Mucosa of descending colon (tissue), 3 donors: ENCODE measurements at regions not wholly inside any gene's neighbourhood (a gene's known extent, or its start where the extent isn't known, plus 50 kb on each side); places are given as distances from the start of the nearest gene placed in this dataset.
A peak's percentile ranks its signal among the peaks of the same experiment; 100 is the strongest.
"Not testable (repeated sequence)": the region's sequence is repeated elsewhere in the genome, so short reads cannot be mapped to it uniquely, and the experiment has no call there.

Experiments
- ATAC-seq: fragments of 200-7000 bp; cut with Tn5 transposase; one replicate; pipeline ENCODE4 v1.9.1; 2020; ENCODE audit warnings: mild to moderate bottlenecking, moderate library complexity
- DNase-seq, 3 donors: peaks; one replicate each; pipeline ENCODE4 v3.0.0-alpha.2; 2020
- H3K36me3 ChIP-seq: fragments of 200-600 bp; one replicate; pipeline ENCODE4 v1.8.0; 2021; ENCODE audit warnings: low read depth, mild to moderate bottlenecking
- H3K4me1 ChIP-seq: fragments of 200-600 bp; one replicate; pipeline ENCODE4 v1.8.0; 2021; ENCODE audit warnings: low read depth, mild to moderate bottlenecking
- H3K4me3 ChIP-seq: fragments of 200-600 bp; one replicate; pipeline ENCODE4 v1.8.0; 2021; ENCODE audit warnings: mild to moderate bottlenecking
- H3K9me3 ChIP-seq: fragments of 200-600 bp; one replicate; pipeline ENCODE4 v1.8.0; 2021; ENCODE audit warnings: mild to moderate bottlenecking
- CTCF ChIP-seq: fragments of 200-600 bp; IDR thresholded peaks from one replicate; pipeline ENCODE4 v1.8.0; 2022; ENCODE audit warnings: antibody characterized with exemption, mild to moderate bottlenecking
- intact Hi-C, 2 donors: fragments of 100-400 bp; cut with DNase I in 1 of 2; cut with micrococcal nuclease in 1 of 2; formaldehyde crosslinking; loops; one replicate each; pipeline versions ENCODE4 v1.11.0 to v1.11.1; 2022; cut with DNase I, micrococcal nuclease
- donor health status: DM: no; HTN: no; CAD: no; lungs with moderate emphysema.
- donor health status: DM: no; HTN: no; CAD: no.
- donor health status: DM: no; HTN: yes; CAD: no.

- intact Hi-C loops = no loop called here
- H3K4me1 ChIP-seq = no peaks in the 10 kb centered on the region
- ATAC-seq (peak; percentile 87), DNase-seq (peak in 2 of 3 donors; percentile 36 to 52)
- H3K4me3 ChIP-seq = no peak overlapping the region
- no peak for TF ChIP-seq CTCF
- H3K36me3 ChIP-seq = no peaks in the 10 kb centered on the region
- H3K9me3 ChIP-seq = no peaks in the 10 kb centered on the region
Measured at GRCh38 chr5:56669534-56670483, 145.5 kb upstream of the MAP3K1 start.

- Histone ChIP-seq H3K4me1 (no peaks in the 10 kb centered on the region), H3K36me3 (no peaks in the 10 kb centered on the region), H3K9me3 (no peaks in the 10 kb centered on the region), H3K4me3 (no peak overlapping the region)
- DNase-seq (no peak), ATAC-seq (no peak)
- TF ChIP-seq CTCF = no peak
- intact Hi-C loops = no loop called here
Measured at GRCh38 chr5:56668996-56669395, 146.4 kb upstream of the MAP3K1 start.

GRCh38 chr5:56667692-56668091, 147.7 kb upstream of the MAP3K1 start:
- TF ChIP-seq CTCF = no peak
- no peaks in the 10 kb centered on the region for H3K36me3 ChIP-seq
- ATAC-seq (no peak), DNase-seq (no peak)
- no peaks in the 10 kb centered on the region for H3K9me3 ChIP-seq
- intact Hi-C loops = no loop called here
- H3K4me3 ChIP-seq = no peak overlapping the region
- no peaks in the 10 kb centered on the region for H3K4me1 ChIP-seq

- no peaks in the 10 kb centered on the region for H3K9me3 ChIP-seq
- intact Hi-C loops = no loop called here
- no peaks in the 10 kb centered on the region for H3K4me1 ChIP-seq
- no peaks in the 10 kb centered on the region for H3K36me3 ChIP-seq
- no peak overlapping the region for H3K4me3 ChIP-seq
- no peak for DNase-seq
- ATAC-seq = no peak
- no peak for TF ChIP-seq CTCF
Measured at GRCh38 chr5:56666901-56667300, 148.4 kb upstream of the MAP3K1 start.

GRCh38 chr5:56665117-56665516, 150.2 kb upstream of the MAP3K1 start:
- H3K36me3 ChIP-seq, H3K4me3 ChIP-seq, DNase-seq, H3K9me3 ChIP-seq, H3K4me1 ChIP-seq, intact Hi-C loops, ATAC-seq: not testable (repeated sequence)

GRCh38 chr5:56664025-56664424, 151.3 kb upstream of the MAP3K1 start:
- ATAC-seq (no peak), DNase-seq (no peak)
- no peak for TF ChIP-seq CTCF
- no peaks in the 10 kb centered on the region for H3K36me3 ChIP-seq
- H3K4me3 ChIP-seq = no peak overlapping the region
- no peaks in the 10 kb centered on the region for H3K9me3 ChIP-seq
- intact Hi-C loops = no loop called here
- H3K4me1 ChIP-seq = no peaks in the 10 kb centered on the region
